Heart right ventricle (tissue), 16 donors: ENCODE measurements at regions not wholly inside any gene's neighbourhood (a gene's known extent, or its start where the extent isn't known, plus 50 kb on each side); places are given as distances from the start of the nearest gene placed in this dataset.
A peak's percentile ranks its signal among the peaks of the same experiment; 100 is the strongest.

ENCODE experiments used
- ATAC-seq, 8 donors: fragments of 200-7000 bp; cut with Tn5 transposase; one replicate each; pipeline ENCODE4 v1.9.1; 2020; ENCODE audit warnings: mild to moderate bottlenecking in 8 of 8, moderate library complexity in 8 of 8, moderate number of reproducible peaks in 1 of 8
- DNase-seq, 2 donors: peaks; one replicate each; pipeline ENCODE4 v3.0.0-alpha.2; 2020
- H3K27ac ChIP-seq, 10 donors: fragments of 200-600 bp; sonication (generic) in 2 of 10; one replicate each; pipeline versions ENCODE4 v1.5.0 to v1.8.0; 2020 to 2022; ENCODE audit warnings: mild to moderate bottlenecking in 3 of 10
- H3K27me3 ChIP-seq, 7 donors: fragments of 200-600 bp; one replicate each; pipeline ENCODE4 v1.8.0; 2021 to 2022; ENCODE audit warnings: mild to moderate bottlenecking in 2 of 7
- H3K36me3 ChIP-seq, 9 donors: fragments of 200-600 bp; sonication (generic) in 1 of 9; one replicate each; pipeline versions ENCODE4 v1.5.0 to v1.8.0; 2020 to 2022; ENCODE audit warnings: mild to moderate bottlenecking in 2 of 9
- H3K4me1 ChIP-seq, 9 donors: fragments of 200-600 bp; sonication (generic) in 1 of 9; one replicate each; pipeline versions ENCODE4 v1.5.0 to v1.8.0; 2020 to 2022; ENCODE audit warnings: mild to moderate bottlenecking in 4 of 9
- H3K4me3 ChIP-seq, 10 donors: fragments of 200-600 bp; sonication (generic) in 2 of 10; one replicate each; pipeline versions ENCODE4 v1.5.0 to v1.8.0; 2020 to 2022; ENCODE audit warnings: mild to moderate bottlenecking in 7 of 10, moderate library complexity in 2 of 10
- H3K9me3 ChIP-seq, 11 donors: fragments of 200-600 bp in 10 of 11; sonication (generic) in 2 of 11; one replicate each; pipeline versions ENCODE4 v1.5.0 to v1.8.0; 2013 to 2022; ENCODE audit warnings: mild to moderate bottlenecking in 2 of 11, control low read depth in 1 of 11, moderate library complexity in 1 of 11
- WGBS, 2 donors: extraction: QIAGEN DNeasy Blood & Tissue Kit; methylation state at CpG; one replicate each; pipeline ENCODE4 v1.1.7; 2013; ENCODE audit warnings: inconsistent platforms in 1 of 2; 5-methylcytosine and 5-hydroxymethylcytosine counted together
- intact Hi-C, 10 donors: fragments of 100-400 bp; cut with DNase I; formaldehyde crosslinking; loops; one replicate each; pipeline versions ENCODE4 v1.11.1 to v1.14.2; 2022
- TF ChIP-seq, protein P1 (sequence below), 9 donors: fragments of 200-600 bp; sonication (generic) in 2 of 9; IDR thresholded peaks; one replicate each; pipeline versions ENCODE4 v1.5.0 to v1.8.0; 2021 to 2022; ENCODE audit warnings: antibody characterized with exemption in 9 of 9, mild to moderate bottlenecking in 5 of 9, moderate library complexity in 1 of 9
- donor health status: Arrhythmogenic right ventricular cardiomyopathy.
- donor health status: ischemic (EF 13 %, LVEDD 7.1; RV severe dilation, severe dysfunction).
- donor health status: healthy with polysubstance abuse.
- donor health status: DM: no; HTN: yes; CAD: no.
- donor health status: DM: no; HTN: no; CAD: no.
- donor health status: ischemic (EF 25% LVEDD 6.9; RV normal size, moderate dysfunction).
- donor health status: ischemic (EF 25% LVEDD 5.7; RV mildly dilated, moderate dysfunction).
- donor health status: healthy.
- donor health status: DM: yes; HTN: yes; CAD: no.
- donor health status: Ischemic cardiomyopathy.
- donor health status: ischemic (EF 35%, LVEDD 5.7; RV mildly dilated, moderate dysfunction).
- donor health status: nonischemic (EF 11% LVEDD 7.7; RV severe dilation, severe dysfunction).
- donor health status: DM: yes; HTN: yes; CAD: no.
- donor health status: PGD.
- donor health status: ischemic (EF 29% LVEDD 5.4; RV normal size, mild dysfunction).
- donor health status: nonischemic (EF 23%, LVEDD 6.1; RV moderate dilation, normal function).

GRCh38 chrX:51836823-51837222, 56.6 kb upstream of the MAGED1 start:
- Histone ChIP-seq H3K27me3 (peaks cover 0 to 5% (median 0%) of the 10 kb centered on the region in 7 donors), H3K36me3 (no peaks in the 10 kb centered on the region), H3K4me3 (no peak overlapping the region), H3K27ac (no peak overlapping the region), H3K9me3 (no peaks in the 10 kb centered on the region), H3K4me1 (peaks cover 0 to 7% (median 0%) of the 10 kb centered on the region in 9 donors)
- DNase-seq (no peak), ATAC-seq (no peak)
- 99 to 100% methylated on average over 5 of the region's 5 CpGs for WGBS, 2 donors
- intact Hi-C loops = no loop called here
- TF ChIP-seq, protein P1, sequence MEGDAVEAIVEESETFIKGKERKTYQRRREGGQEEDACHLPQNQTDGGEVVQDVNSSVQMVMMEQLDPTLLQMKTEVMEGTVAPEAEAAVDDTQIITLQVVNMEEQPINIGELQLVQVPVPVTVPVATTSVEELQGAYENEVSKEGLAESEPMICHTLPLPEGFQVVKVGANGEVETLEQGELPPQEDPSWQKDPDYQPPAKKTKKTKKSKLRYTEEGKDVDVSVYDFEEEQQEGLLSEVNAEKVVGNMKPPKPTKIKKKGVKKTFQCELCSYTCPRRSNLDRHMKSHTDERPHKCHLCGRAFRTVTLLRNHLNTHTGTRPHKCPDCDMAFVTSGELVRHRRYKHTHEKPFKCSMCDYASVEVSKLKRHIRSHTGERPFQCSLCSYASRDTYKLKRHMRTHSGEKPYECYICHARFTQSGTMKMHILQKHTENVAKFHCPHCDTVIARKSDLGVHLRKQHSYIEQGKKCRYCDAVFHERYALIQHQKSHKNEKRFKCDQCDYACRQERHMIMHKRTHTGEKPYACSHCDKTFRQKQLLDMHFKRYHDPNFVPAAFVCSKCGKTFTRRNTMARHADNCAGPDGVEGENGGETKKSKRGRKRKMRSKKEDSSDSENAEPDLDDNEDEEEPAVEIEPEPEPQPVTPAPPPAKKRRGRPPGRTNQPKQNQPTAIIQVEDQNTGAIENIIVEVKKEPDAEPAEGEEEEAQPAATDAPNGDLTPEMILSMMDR (IDR thresholded peaks at IDR 0.05) = no peak

DNA sequence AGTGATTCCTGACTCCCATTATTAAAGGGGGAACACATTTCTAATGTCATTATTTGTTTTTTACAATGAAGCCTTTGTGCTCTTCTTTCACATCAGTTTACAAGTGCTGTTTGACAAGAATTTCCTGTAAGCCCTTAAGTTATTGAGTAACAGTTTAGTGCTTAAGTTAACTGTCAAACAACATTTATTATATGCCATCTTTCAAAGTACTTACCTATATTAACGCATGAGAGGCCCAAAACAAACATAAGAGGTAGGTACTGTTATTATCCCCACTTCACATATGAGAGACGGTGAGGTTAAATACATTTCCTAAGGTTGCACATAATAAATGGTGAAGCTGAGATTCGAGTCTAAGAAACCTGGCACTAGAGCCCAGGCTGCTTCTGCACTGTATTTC, 56.0 kb upstream of the MAGED1 start:
- ATAC-seq = no peak
- Histone ChIP-seq H3K27me3 (peaks cover 0 to 5% (median 0%) of the 10 kb centered on the region in 7 donors), H3K4me1 (peaks cover 0 to 7% (median 0%) of the 10 kb centered on the region in 9 donors), H3K4me3 (no peak overlapping the region), H3K27ac (no peak overlapping the region), H3K36me3 (no peaks in the 10 kb centered on the region), H3K9me3 (no peaks in the 10 kb centered on the region)
- DNase-seq = no peak
- 76 to 78% methylated on average over 3 of the region's 3 CpGs for WGBS, 2 donors
- TF ChIP-seq, protein P1 (IDR thresholded peaks at IDR 0.05) = no peak
- intact Hi-C loops = no loop called here

- Histone ChIP-seq H3K4me3 (no peak overlapping the region), H3K36me3 (no peaks in the 10 kb centered on the region), H3K27me3 (peaks cover 0 to 5% (median 0%) of the 10 kb centered on the region in 7 donors), H3K4me1 (peaks cover 0 to 7% (median 0%) of the 10 kb centered on the region in 9 donors), H3K27ac (no peak overlapping the region), H3K9me3 (no peaks in the 10 kb centered on the region)
- DNase-seq (peak; percentile 22 to 50), ATAC-seq (no peak)
- TF ChIP-seq, protein P1 (IDR thresholded peaks at IDR 0.05) = no peak
- intact Hi-C loops = no loop called here
- WGBS, 2 donors = 27 to 42% methylated on average over 3 of the region's 3 CpGs
Measured at GRCh38 chrX:51837921-51838320, 55.5 kb upstream of the MAGED1 start.
